Ovary (tissue), 7 donors: ENCODE measurements at regions not wholly inside any gene's neighbourhood (a gene's known extent, or its start where the extent isn't known, plus 50 kb on each side); places are given as distances from the start of the nearest gene placed in this dataset.

ENCODE experiments used
- DNase-seq, 5 donors: peaks; one replicate each; pipeline ENCODE4 v3.0.0-alpha.2; 2019 to 2020
- H3K27ac ChIP-seq, 2 donors: fragments of 200-600 bp; one replicate each; pipeline versions ENCODE4 v1.5.1 to v1.8.0; 2019 to 2022
- H3K27me3 ChIP-seq: fragments of 200-600 bp; one replicate; pipeline ENCODE4 v1.8.0; 2022
- H3K36me3 ChIP-seq: fragments of 200-600 bp; sonication (generic); one replicate; pipeline ENCODE4 v1.5.1; 2019
- H3K4me1 ChIP-seq: one replicate; pipeline ENCODE4 v1.8.1; 2013; ENCODE audit warnings: mild to moderate bottlenecking, moderate library complexity; ENCODE audit not compliant: insufficient read depth
- H3K4me3 ChIP-seq: fragments of 200-600 bp; sonication (generic); one replicate; pipeline ENCODE4 v1.5.1; 2017
- H3K9me3 ChIP-seq, 2 donors: fragments of 200-600 bp in 1 of 2; sonication (generic) in 1 of 2; one replicate each; pipeline versions ENCODE4 v1.5.1 to v1.8.1; 2013 to 2019; ENCODE audit warnings: mild to moderate bottlenecking in 1 of 2, moderate library complexity in 1 of 2
- CTCF ChIP-seq, 3 donors: fragments of 450-650 bp in 2 of 3; fragments of 200-600 bp in 1 of 3; IDR thresholded peaks; one replicate each; pipeline versions ENCODE4 v1.5.1 to v1.8.0; 2016 to 2022; ENCODE audit warnings: antibody characterized with exemption in 3 of 3, mild to moderate bottlenecking in 1 of 3
- EP300 ChIP-seq: sonication (generic); formaldehyde crosslinking; IDR thresholded peaks from one replicate; pipeline ENCODE4 v1.6.1; 2017; ENCODE audit warnings: antibody characterized with exemption
- POLR2A ChIP-seq: fragments of 450-650 bp; IDR thresholded peaks from one replicate; pipeline ENCODE4 v1.6.1; 2017; ENCODE audit warnings: antibody characterized with exemption, mild to moderate bottlenecking, moderate library complexity
- WGBS, 3 donors: extraction: QIAGEN DNeasy Blood & Tissue Kit in 1 of 3; methylation state at CpG; one replicate each; pipeline versions ENCODE4 v1.1.5 to v1.1.7; 2013 to 2017; 5-methylcytosine and 5-hydroxymethylcytosine counted together
- intact Hi-C, 4 donors: fragments of 100-400 bp; cut with DNase I; formaldehyde crosslinking; loops; one replicate each; pipeline versions ENCODE4 v1.11.0 to v1.15.1; 2022 to 2023
- donor health status: DM: no; HTN: no; CAD: no; lungs with moderate emphysema.
- donor health status: DM: no; HTN: no; CAD: no.
- donor health status: Bipolar disorder and iron deficiency.
- donor health status: DM: no; HTN: no; CAD: no.
- donor health status: DM: yes; HTN: yes; CAD: no.

- no peaks in the 10 kb centered on the region for H3K36me3 ChIP-seq
- no peaks in the 10 kb centered on the region for H3K27me3 ChIP-seq
- 61 to 78% (median 73%) methylated on average over 2 of the region's 2 CpGs for WGBS, 3 donors
- intact Hi-C loops = no loop called here
- no peak for DNase-seq
- H3K27ac ChIP-seq = no peak overlapping the region
- no peaks in the 10 kb centered on the region for H3K4me1 ChIP-seq
- H3K9me3 ChIP-seq = no peaks in the 10 kb centered on the region
- H3K4me3 ChIP-seq = no peak overlapping the region
- TF ChIP-seq EP300 (no peak), CTCF (IDR thresholded peaks at IDR 0.05) (no peak), POLR2A (no peak)
These were observed 59.8 kb upstream of the HIVEP1 start for GRCh38 chr6:11952316-11952715.

- H3K27ac ChIP-seq = no peak overlapping the region
- no peaks in the 10 kb centered on the region for H3K9me3 ChIP-seq
- TF ChIP-seq EP300 = no peak
- no peak for TF ChIP-seq POLR2A
- TF ChIP-seq CTCF (IDR thresholded peaks at IDR 0.05) = no peak
- DNase-seq = no peak
- no peaks in the 10 kb centered on the region for H3K36me3 ChIP-seq
- H3K4me3 ChIP-seq = no peak overlapping the region
- WGBS, 3 donors = 14 to 38% (median 14%) methylated on average over 3 of the region's 3 CpGs
- intact Hi-C loops = no loop called here
- no peaks in the 10 kb centered on the region for H3K27me3 ChIP-seq
- no peaks in the 10 kb centered on the region for H3K4me1 ChIP-seq
These were observed 60.2 kb upstream of the HIVEP1 start for GRCh38 chr6:11951868-11952267.

- H3K9me3 ChIP-seq = no peaks in the 10 kb centered on the region
- H3K27ac ChIP-seq = no peak overlapping the region
- no peak overlapping the region for H3K4me3 ChIP-seq
- H3K36me3 ChIP-seq = no peaks in the 10 kb centered on the region
- no peaks in the 10 kb centered on the region for H3K4me1 ChIP-seq
- 71 to 79% (median 76%) methylated on average over 2 of the region's 2 CpGs for WGBS, 3 donors
- no peaks in the 10 kb centered on the region for H3K27me3 ChIP-seq
- TF ChIP-seq EP300 = no peak
- TF ChIP-seq POLR2A = no peak
- TF ChIP-seq CTCF (IDR thresholded peaks at IDR 0.05) = no peak
- DNase-seq = no peak
- intact Hi-C loops = no loop called here
These were observed 62.0 kb upstream of the HIVEP1 start for GRCh38 chr6:11950109-11950508.

- Histone ChIP-seq H3K27me3 (no peaks in the 10 kb centered on the region), H3K4me3 (no peak overlapping the region), H3K4me1 (no peaks in the 10 kb centered on the region), H3K36me3 (no peaks in the 10 kb centered on the region), H3K9me3 (no peaks in the 10 kb centered on the region), H3K27ac (no peak overlapping the region)
- intact Hi-C loops = no loop called here
- WGBS, 3 donors = 48 to 92% (median 91%) methylated on average over 2 of the region's 2 CpGs
- DNase-seq = no peak
- TF ChIP-seq POLR2A (no peak), EP300 (no peak), CTCF (IDR thresholded peaks at IDR 0.05) (no peak)
These were observed 64.5 kb upstream of the HIVEP1 start for GRCh38 chr6:11947575-11947974.

GRCh38 chr6:11947063-11947462 lies 65.0 kb upstream of the HIVEP1 start:
- 90 to 95% (median 95%) methylated on average over 2 of the region's 2 CpGs for WGBS, 3 donors

More at GRCh38 chr6:11947063-11947462, 65.0 kb upstream of the HIVEP1 start:
- no peaks in the 10 kb centered on the region for H3K4me1 ChIP-seq
- H3K27me3 ChIP-seq = no peaks in the 10 kb centered on the region
- no peak for TF ChIP-seq CTCF (IDR thresholded peaks at IDR 0.05)
- no peak for TF ChIP-seq POLR2A
- no peak for DNase-seq
- H3K9me3 ChIP-seq = no peaks in the 10 kb centered on the region
- H3K4me3 ChIP-seq = no peak overlapping the region
- H3K36me3 ChIP-seq = no peaks in the 10 kb centered on the region
- H3K27ac ChIP-seq = no peak overlapping the region
- intact Hi-C loops = no loop called here
